ENCODE measurements at regions not wholly inside any gene's neighbourhood (a gene's known extent, or its start where the extent isn't known, plus 50 kb on each side); places are given as distances from the start of the nearest gene placed in this dataset.

GRCh38 chr7:156559001-156559400 lies 81.6 kb upstream of the RNF32 start:
- TF ChIP-seq, protein P1, sequence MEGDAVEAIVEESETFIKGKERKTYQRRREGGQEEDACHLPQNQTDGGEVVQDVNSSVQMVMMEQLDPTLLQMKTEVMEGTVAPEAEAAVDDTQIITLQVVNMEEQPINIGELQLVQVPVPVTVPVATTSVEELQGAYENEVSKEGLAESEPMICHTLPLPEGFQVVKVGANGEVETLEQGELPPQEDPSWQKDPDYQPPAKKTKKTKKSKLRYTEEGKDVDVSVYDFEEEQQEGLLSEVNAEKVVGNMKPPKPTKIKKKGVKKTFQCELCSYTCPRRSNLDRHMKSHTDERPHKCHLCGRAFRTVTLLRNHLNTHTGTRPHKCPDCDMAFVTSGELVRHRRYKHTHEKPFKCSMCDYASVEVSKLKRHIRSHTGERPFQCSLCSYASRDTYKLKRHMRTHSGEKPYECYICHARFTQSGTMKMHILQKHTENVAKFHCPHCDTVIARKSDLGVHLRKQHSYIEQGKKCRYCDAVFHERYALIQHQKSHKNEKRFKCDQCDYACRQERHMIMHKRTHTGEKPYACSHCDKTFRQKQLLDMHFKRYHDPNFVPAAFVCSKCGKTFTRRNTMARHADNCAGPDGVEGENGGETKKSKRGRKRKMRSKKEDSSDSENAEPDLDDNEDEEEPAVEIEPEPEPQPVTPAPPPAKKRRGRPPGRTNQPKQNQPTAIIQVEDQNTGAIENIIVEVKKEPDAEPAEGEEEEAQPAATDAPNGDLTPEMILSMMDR (IDR thresholded peaks at IDR 0.05; ENCODE audit: insufficient read depth, low read length), result no peak
- no peak for TF ChIP-seq POLR2AphosphoS5 (IDR thresholded peaks at IDR 0.05; ENCODE audit: low read depth)
